Epithelial cell of proximal tubule (primary cell): ENCODE measurements at regions not wholly inside any gene's neighbourhood (a gene's known extent, or its start where the extent isn't known, plus 50 kb on each side); places are given as distances from the start of the nearest gene placed in this dataset.

ENCODE experiments used
- DNase-seq: peaks from one replicate; pipeline ENCODE4 v3.0.0-alpha.2; 2011; ENCODE audit warnings: low read depth
- H3K4me3 ChIP-seq: 2 replicates; pipeline ENCODE4 v1.5.1; 2011; ENCODE audit warnings: low read depth, mild to moderate bottlenecking, low read length
- TF ChIP-seq, protein P1 (sequence below): conservative IDR thresholded peaks from 2 replicates; pipeline ENCODE4 v1.5.1; 2012; ENCODE audit warnings: low read depth, mild to moderate bottlenecking, low read length

DNA sequence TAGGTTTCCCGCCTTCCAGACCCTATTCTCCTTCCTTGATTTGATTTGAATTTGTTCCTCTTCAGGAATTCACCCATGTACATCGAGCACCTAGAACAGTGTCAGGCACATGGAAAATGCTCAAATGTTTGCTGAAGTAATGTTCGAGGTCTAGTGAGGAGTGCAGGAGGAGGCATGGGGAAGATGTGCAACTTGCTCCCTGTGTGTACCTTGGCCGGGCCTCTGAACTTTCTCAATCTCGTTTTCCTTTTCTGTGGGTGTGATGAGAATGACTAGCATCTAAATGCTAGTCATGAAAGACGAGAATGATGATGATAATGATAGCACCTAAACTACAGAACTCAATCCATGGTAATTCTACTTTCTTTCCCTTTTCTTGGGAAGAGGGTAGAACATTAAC is 279.1 kb upstream of the PLET1 start:
- DNase-seq, result no peak
- no peak overlapping the region for H3K4me3 ChIP-seq
- TF ChIP-seq, protein P1, sequence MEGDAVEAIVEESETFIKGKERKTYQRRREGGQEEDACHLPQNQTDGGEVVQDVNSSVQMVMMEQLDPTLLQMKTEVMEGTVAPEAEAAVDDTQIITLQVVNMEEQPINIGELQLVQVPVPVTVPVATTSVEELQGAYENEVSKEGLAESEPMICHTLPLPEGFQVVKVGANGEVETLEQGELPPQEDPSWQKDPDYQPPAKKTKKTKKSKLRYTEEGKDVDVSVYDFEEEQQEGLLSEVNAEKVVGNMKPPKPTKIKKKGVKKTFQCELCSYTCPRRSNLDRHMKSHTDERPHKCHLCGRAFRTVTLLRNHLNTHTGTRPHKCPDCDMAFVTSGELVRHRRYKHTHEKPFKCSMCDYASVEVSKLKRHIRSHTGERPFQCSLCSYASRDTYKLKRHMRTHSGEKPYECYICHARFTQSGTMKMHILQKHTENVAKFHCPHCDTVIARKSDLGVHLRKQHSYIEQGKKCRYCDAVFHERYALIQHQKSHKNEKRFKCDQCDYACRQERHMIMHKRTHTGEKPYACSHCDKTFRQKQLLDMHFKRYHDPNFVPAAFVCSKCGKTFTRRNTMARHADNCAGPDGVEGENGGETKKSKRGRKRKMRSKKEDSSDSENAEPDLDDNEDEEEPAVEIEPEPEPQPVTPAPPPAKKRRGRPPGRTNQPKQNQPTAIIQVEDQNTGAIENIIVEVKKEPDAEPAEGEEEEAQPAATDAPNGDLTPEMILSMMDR, result no peak

DNA sequence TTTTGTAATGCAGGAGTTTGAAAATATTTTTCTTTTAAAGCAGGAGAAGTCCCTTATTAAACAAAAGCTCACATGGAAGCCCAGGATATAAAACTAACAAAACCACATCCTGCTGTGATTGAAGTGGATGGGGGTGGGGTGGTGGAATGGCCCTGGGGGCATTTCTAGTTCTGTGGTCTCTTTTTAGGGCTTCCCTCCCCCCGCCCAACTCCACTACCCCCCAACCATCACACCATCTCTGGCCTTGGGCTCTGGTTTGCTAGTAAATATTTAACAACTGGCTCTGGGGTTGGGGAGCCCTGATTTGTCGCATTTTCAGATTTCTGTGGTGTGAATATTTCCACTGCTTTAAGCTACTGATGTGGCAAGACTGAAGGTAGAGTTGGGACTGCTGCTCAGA is 279.6 kb upstream of the PLET1 start:
- no peak for DNase-seq
- TF ChIP-seq, protein P1, result no peak

DNA sequence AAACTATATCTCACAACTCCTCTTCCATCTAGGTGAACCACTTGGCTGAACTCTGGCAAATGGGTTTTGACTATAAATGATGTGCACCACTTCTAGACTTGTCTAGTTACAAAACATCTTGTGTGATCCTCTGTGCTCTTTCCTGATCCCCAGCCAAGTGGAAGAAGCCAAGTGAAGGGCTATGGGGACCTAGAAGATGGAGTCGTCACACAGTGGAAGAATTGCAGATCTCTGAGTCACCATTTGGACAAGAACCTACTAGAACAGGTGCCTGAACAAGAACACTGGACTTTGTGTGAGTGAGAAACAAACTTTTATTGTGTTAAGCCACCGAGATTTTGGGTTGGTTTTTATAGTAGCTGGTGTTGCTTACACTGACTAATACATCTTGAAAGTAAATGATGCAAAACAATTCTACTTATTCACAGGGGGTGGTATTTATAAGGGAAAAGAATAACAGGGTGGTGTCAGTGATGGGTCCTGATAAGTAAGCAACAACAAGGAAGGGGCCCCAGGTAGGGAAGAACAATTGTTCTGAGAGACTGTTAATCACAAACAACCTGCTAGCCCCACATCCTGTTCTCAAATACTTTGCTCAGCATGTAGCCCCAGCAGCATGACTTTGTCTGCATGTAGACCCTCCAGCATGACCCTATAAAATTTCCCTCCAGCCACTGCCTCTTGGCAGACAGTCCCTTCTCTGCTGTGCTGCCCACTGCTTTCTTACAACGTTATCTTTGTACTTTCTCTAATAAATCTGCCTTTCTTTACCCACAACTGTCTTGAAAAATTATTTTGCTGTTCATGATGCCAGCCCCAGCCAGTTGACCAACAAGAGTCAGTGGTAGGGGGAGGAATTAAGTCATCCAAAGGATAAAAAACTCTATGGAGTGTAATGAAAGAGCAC is 280.7 kb upstream of the PLET1 start:
- no peak for DNase-seq
- H3K4me3 ChIP-seq, result no peak overlapping the region
- TF ChIP-seq, protein P1, result no peak

More for the DNA sequence above, 279.6 kb upstream of the PLET1 start:
- H3K4me3 ChIP-seq, result no peak overlapping the region

DNA sequence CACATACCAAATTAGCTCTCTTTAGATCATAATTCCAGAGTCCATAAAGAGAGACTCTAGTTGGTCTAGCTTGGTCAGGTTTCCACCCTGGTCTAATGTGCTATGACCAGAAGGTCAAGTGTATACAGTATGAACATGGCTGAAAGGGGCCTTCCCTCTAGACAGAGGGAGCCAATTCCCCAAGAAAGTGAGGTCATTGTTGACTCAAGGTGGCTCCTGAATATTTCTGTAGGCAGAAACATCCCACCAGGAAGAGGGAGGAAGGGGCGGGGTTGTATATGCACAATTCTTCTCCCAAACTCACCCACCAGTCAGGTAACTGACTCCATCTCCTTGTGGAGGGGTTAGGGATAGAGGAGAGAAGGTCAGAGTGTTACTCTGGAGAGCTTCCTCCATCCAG is 281.8 kb upstream of the PLET1 start:
- H3K4me3 ChIP-seq, result no peak overlapping the region
- DNase-seq, result no peak
- TF ChIP-seq, protein P1, result no peak

DNA sequence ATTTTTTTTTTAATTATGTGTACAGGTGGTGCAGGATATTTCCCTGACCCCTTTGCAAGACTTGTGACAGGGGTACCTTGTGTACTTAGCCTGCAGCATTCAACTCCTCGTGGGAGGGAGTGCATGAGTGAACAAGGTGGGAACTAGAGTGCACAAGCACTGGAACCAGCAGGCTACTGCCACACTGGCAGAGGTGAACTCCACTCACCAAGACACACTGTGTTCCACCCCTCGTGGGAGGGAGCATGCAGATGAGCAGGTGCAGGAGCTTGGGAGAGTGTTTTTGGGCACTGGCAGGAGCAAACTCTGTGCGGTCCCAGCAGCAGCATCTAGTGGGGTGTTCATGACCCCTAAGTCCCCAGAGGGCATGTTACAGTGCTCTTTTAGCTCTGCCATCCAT is 282.7 kb upstream of the PLET1 start:
- TF ChIP-seq, protein P1, result no peak
- H3K4me3 ChIP-seq, result no peak overlapping the region
- DNase-seq, result no peak

DNA sequence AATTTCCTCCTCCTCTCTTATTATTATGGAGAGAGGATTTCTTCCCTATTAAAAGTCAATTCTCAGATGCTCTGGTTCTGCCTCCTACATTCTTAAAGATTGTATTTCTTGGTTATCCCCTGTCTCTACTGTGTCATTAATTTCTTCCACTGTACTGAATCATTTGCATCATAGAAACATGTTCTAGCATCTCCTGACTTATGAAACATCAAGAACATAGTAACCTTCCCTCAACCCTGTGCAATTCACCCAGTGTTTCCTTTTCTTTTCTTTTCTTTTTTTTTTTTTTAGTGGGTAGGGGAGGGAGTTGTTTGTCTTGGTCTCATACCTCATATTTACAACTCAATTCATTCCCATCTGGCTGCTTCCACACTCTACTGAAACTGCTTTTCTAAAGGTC is 288.0 kb upstream of the PLET1 start:
- H3K4me3 ChIP-seq, result no peak overlapping the region
- no peak for DNase-seq
- TF ChIP-seq, protein P1, result no peak

DNA sequence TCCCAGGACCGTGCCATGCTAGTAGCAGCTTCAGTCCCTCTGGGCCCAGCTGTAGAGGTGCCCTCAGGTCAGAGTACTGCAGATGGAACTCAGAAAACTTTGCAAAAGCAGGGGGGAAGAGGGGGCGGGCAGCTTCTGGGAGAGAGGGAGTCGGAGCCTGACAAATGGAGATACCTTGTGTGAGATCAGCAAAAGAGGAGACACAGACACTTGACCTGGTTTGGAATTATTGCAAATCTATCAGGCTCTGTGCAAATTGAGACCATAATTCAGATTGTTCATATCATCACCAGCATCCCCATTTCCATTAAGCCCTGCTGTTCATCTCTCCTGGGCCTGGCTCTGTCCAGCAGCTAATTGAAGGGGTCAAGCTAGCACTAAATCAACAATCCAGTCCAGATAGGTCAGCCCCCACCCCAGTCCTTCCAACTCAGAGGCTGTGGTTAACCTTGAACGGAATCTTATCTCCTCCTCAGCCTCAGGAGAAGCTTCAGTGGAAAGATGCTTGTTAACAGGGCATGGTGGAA is 292.6 kb upstream of the PLET1 start:
- DNase-seq, result no peak
- TF ChIP-seq, protein P1, result no peak
- no peak overlapping the region for H3K4me3 ChIP-seq
